ENCODE measurements at regions not wholly inside any gene's neighbourhood (a gene's known extent, or its start where the extent isn't known, plus 50 kb on each side); places are given as distances from the start of the nearest gene placed in this dataset.
"Not testable (repeated sequence)": the region's sequence is repeated elsewhere in the genome, so short reads cannot be mapped to it uniquely, and the experiment has no call there.

DNA sequence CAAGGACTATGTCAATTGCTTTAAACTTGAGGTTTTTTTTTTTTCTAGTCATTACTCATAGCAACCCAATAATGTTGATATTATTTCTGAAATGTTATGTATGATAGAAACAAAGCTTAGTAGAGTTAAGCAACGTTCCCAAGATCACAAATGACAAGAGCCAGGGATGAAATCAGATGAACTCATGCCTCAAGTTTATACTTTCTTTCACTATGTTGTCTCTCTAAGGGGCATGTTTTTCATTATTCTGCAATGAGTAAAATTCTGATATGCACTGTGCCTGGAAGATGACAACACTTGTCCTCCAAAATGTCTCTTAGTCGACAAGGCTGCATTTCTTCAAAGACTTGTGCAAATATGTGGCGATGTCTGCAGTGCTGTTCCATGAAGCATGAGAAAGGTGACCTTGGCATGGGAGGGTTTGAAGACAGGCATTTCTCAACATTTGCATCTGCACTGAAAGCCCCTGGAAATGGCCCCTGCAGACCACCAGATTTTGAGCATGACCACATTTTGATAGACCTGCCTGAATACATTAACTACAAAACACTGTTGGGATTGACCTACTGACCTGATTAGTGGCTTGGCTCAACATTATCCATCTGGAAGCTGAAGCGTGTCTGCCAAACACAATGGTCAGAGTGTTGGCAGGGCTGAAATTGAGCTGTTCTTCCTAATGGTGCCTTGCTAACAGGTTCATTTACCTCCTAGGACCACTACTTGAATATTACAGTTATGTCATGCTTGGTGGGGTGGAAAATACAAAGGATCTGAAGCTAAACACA, 1027.5 kb downstream of the CDH11 start:
- no peaks in the 10 kb centered on the region for H3K36me3 Mint-ChIP-seq (ENCODE audit: low read depth)
- no peaks in the 10 kb centered on the region for H3K27me3 Mint-ChIP-seq (ENCODE audit: low read depth)
- H3K4me1 Mint-ChIP-seq (ENCODE audit: low read depth), result no peaks in the 10 kb centered on the region
- peaks cover 13% of the 10 kb centered on the region for H3K9me3 Mint-ChIP-seq
- no peak overlapping the region for H3K27ac Mint-ChIP-seq
- no peak overlapping the region for H3K4me3 Mint-ChIP-seq

DNA sequence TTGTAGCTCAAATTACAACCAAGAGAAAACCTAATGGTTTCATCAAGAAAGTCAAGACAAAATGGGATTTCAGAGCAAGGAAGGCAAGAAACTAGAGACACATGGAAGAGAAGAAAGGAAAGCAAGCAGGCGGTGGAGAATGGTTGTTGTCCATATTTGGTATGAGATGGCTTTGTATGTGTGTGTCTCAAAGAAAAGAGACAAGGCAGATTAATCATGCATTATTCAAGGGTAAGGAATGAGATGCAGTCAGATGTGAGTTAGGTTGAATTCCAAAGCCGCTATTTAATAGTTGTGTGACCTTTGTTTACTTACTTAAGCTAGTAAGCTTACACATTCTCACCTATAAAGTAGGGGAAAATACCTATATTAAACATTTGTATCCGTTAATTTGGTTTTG, 1029.6 kb downstream of the CDH11 start:
- H3K9me3 Mint-ChIP-seq, result peaks cover 15% of the 10 kb centered on the region

DNA sequence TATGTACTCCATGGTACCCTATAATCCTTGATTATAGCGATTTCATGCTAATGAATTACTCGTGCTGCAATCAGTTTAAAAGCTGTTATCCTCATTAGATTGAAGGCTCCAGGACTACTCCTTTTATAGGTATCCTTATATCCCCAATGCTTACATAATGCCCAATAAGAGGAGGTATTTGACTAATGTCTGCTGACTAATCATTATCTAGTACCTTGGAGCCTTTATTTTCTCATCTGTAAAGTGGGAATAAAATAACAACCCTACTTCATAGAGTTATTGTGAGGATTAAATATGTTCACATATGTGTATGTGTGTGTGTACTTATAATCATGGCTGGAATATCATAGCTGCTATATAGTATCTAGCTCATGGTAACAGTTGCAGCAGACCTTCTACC, 1031.5 kb downstream of the CDH11 start:
- no peak overlapping the region for H3K4me3 Mint-ChIP-seq
- H3K27me3 Mint-ChIP-seq (ENCODE audit: low read depth), result no peaks in the 10 kb centered on the region
- no peak overlapping the region for H3K27ac Mint-ChIP-seq
- H3K36me3 Mint-ChIP-seq (ENCODE audit: low read depth), result no peaks in the 10 kb centered on the region
- H3K9me3 Mint-ChIP-seq, result peaks cover 25% of the 10 kb centered on the region
- H3K4me1 Mint-ChIP-seq (ENCODE audit: low read depth), result no peaks in the 10 kb centered on the region

More for the DNA sequence above, 1029.6 kb downstream of the CDH11 start:
- no peaks in the 10 kb centered on the region for H3K4me1 Mint-ChIP-seq (ENCODE audit: low read depth)
- H3K27ac Mint-ChIP-seq, result no peak overlapping the region
- H3K27me3 Mint-ChIP-seq (ENCODE audit: low read depth), result no peaks in the 10 kb centered on the region
- H3K36me3 Mint-ChIP-seq (ENCODE audit: low read depth), result no peaks in the 10 kb centered on the region
- no peak overlapping the region for H3K4me3 Mint-ChIP-seq

DNA sequence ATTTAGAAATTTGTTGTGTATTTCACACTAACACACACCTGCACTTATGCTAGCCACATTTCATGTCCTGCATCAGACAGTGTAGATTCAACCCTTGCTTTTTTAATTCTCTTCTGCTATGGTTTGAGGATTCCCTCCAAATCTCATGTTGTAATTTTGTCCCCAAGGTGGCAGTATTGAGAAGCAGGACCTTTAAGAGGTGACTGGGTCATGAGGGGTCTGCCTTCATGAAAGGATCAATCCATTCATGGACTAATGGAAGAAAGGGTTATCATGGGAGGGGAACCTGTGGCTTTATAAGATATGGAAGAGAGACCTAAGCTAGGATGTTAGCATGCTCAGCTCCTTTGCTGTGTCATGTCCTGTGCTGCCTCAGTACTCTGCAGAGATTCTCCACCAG, 1032.2 kb downstream of the CDH11 start:
- Mint-ChIP-seq H3K27ac (no peak overlapping the region), H3K4me3 (no peak overlapping the region), H3K4me1 (ENCODE audit: low read depth) (no peaks in the 10 kb centered on the region), H3K36me3 (ENCODE audit: low read depth) (no peaks in the 10 kb centered on the region), H3K27me3 (ENCODE audit: low read depth) (no peaks in the 10 kb centered on the region), H3K9me3 (peaks cover 26% of the 10 kb centered on the region)

DNA sequence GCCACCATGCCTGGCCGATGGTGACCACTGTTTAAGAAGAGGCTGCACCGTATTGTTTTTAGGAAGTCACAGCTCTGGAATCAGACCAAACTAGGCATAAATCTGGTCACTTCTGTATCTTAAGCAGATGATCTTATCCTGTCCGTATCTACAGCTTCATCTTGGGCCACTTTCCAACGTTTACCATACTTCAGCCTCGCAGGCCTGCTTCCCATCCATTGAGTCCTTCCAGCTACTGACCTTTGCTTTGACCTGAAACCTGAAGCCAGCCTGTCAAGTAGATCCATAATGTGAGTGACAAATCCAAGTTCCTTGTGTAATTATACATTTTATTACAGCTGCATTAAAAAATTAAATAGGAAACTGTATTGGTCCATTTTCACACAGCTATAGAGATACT, 1033.0 kb downstream of the CDH11 start:
- Mint-ChIP-seq H3K36me3 (ENCODE audit: low read depth) (no peaks in the 10 kb centered on the region), H3K9me3 (peaks cover 24% of the 10 kb centered on the region), H3K4me1 (ENCODE audit: low read depth) (no peaks in the 10 kb centered on the region), H3K4me3 (no peak overlapping the region), H3K27me3 (ENCODE audit: low read depth) (no peaks in the 10 kb centered on the region), H3K27ac (no peak overlapping the region)

DNA sequence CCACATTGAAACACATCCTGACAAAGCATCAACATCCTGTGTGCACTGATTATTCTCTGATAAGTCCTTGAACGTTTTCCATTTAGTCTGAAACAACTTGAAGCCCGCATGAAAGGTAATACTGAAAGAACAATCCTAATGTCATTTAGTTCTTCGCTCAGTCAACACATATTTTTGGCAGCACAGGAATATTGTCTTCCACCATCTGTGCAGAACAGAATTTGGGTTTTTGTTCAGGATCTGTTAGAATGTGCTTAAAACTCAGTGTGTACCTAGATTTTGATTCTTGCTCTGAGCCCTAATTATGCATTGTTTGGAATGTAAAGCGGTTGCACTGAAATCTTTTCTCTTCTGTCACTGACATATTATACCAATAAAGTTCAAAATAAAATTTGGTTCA, 1036.6 kb downstream of the CDH11 start:
- no peaks in the 10 kb centered on the region for H3K27me3 Mint-ChIP-seq (ENCODE audit: low read depth)
- no peak overlapping the region for H3K4me3 Mint-ChIP-seq
- no peaks in the 10 kb centered on the region for H3K4me1 Mint-ChIP-seq (ENCODE audit: low read depth)
- peaks cover 17% of the 10 kb centered on the region for H3K9me3 Mint-ChIP-seq
- no peak overlapping the region for H3K27ac Mint-ChIP-seq
- no peaks in the 10 kb centered on the region for H3K36me3 Mint-ChIP-seq (ENCODE audit: low read depth)

DNA sequence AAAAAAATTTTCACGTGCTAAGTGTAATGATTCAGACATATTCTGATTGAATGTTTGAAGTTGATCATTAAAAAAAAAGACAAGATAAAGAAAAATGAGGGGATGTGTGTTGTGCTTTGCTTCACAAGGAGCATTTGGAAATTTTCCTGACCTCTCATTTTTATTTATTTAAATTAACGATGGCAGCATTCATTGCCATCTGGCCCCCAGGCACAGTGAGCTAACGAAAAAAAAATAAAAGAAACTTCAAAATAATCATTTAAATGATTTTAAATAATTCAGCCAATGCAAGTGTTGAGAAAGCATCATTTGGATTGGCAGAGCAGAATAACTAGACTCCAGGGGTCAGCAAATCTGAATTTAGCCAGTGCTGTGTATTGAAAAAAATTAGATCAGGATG, 1037.2 kb downstream of the CDH11 start:
- Mint-ChIP-seq H3K27ac (no peak overlapping the region), H3K27me3 (ENCODE audit: low read depth) (no peaks in the 10 kb centered on the region), H3K9me3 (peaks cover 17% of the 10 kb centered on the region), H3K4me1 (ENCODE audit: low read depth) (no peaks in the 10 kb centered on the region), H3K36me3 (ENCODE audit: low read depth) (no peaks in the 10 kb centered on the region), H3K4me3 (no peak overlapping the region)

DNA sequence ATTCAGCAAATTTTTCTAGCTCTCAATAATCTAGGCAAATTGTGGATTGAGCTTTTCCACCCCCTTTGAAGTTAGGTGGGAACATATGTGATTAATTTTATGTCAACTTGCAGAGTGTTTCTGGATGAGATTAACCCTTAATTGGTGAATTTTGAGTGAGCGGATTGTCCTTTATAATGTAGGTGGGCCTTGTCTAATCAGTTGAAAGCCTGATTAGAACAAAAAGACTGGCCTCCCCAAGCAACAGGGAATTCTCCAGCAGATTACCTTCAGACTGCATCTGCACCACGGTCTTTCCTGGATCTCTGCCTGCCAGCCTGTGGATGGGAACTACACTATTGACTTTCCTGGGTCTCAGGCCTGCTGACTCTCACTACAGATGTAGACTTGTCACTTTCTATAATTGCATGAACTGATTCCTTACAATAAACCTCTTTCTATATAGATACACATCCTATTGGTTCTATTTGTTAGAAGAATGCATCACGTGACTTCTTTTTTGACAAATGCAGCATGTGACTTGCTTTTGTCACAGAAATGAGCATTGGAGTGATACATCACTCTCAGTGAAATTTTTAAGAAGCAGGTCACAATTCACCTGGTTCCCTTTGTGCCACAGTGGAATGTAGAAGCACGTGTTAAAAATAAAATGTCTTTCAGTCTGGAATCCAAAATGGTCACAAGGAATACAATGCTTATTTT, 1038.3 kb downstream of the CDH11 start:
- H3K36me3 Mint-ChIP-seq (ENCODE audit: low read depth), result no peaks in the 10 kb centered on the region
- H3K27me3 Mint-ChIP-seq (ENCODE audit: low read depth), result no peaks in the 10 kb centered on the region
- no peaks in the 10 kb centered on the region for H3K4me1 Mint-ChIP-seq (ENCODE audit: low read depth)
- no peak overlapping the region for H3K27ac Mint-ChIP-seq
- H3K4me3 Mint-ChIP-seq, result no peak overlapping the region
- H3K9me3 Mint-ChIP-seq, result peaks cover 17% of the 10 kb centered on the region

DNA sequence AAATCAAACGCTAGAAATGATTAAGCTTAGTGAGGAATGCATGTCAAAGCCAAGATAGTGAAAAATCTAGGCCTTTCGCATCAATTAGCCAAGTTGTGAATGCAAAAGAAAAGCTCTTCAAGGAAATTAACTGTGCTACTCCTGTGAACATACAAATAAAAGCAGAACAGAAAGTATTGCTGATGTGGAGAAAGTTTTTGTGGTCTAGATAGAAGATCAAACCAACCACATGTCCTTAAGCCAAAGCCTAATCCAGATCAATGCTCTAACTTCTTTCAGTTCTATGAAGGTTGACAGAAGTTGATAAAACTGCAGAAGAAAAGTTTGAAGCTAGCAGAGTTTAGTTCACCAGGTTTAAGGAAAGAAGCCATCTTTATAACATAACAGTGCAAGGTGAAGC, 1044.6 kb downstream of the CDH11 start:
- no peaks in the 10 kb centered on the region for H3K27me3 Mint-ChIP-seq (ENCODE audit: low read depth)
- no peak overlapping the region for H3K27ac Mint-ChIP-seq
- H3K36me3 Mint-ChIP-seq (ENCODE audit: low read depth), result no peaks in the 10 kb centered on the region
- H3K4me3 Mint-ChIP-seq, result no peak overlapping the region
- H3K4me1 Mint-ChIP-seq (ENCODE audit: low read depth), result no peaks in the 10 kb centered on the region
- peaks cover 23% of the 10 kb centered on the region for H3K9me3 Mint-ChIP-seq

DNA sequence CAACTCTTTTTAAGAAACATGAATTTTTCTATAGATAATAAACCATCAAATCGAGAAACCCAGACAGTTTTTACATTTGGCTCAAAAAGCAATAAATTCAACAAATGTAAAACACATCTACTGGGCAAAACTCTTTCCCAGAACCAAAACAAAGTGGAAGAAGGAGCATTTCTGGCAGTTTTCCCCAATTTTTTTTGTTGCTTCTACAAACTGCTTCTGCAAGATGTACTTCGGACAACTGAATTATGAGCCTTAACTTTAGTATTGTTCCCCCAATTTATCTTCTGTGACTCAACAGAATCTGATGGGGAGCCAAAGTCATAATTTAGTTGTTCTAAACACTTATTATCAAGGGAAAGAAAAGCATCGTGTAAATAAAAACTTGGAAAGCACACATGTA, 1047.2 kb downstream of the CDH11 start:
- Mint-ChIP-seq H3K4me3 (no peak overlapping the region), H3K36me3 (ENCODE audit: low read depth) (no peaks in the 10 kb centered on the region), H3K27me3 (ENCODE audit: low read depth) (no peaks in the 10 kb centered on the region), H3K9me3 (peaks cover 42% of the 10 kb centered on the region), H3K27ac (no peak overlapping the region), H3K4me1 (ENCODE audit: low read depth) (no peaks in the 10 kb centered on the region)

DNA sequence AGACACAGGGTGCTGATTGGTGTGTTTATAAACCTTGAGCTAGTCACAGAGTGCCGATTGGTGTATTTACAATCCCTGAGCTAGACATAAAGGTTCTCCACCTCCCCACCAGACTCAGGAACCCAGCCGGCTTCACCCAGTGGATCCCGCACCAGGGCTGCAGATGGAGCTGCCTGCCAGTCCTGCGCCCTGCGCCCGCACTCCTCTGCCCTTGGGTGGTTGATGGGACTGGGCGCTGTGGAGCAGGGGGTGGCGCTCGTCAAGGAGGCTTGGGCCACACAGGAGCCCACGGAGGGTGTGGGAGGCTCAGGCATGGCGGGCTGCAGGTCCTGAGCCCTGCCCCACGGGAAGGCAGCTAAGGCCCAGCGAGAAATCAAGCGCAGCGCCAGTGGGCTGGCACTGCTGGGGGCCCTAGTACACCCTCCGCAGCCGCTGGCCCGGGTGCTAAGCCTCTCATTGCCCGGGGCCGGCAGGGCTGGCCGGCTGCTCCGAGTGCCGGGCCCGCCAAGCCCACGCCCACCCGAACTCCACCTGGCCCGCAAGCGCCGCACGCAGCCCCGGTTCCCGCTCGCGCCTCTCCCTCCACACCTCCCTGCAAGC, 1049.6 kb downstream of the CDH11 start:
- not testable (repeated sequence) for H3K4me3 Mint-ChIP-seq; H3K27ac Mint-ChIP-seq; H3K4me1 Mint-ChIP-seq (ENCODE audit: low read depth); H3K27me3 Mint-ChIP-seq (ENCODE audit: low read depth); H3K36me3 Mint-ChIP-seq (ENCODE audit: low read depth)
- peaks cover 51% of the 10 kb centered on the region for H3K9me3 Mint-ChIP-seq

DNA sequence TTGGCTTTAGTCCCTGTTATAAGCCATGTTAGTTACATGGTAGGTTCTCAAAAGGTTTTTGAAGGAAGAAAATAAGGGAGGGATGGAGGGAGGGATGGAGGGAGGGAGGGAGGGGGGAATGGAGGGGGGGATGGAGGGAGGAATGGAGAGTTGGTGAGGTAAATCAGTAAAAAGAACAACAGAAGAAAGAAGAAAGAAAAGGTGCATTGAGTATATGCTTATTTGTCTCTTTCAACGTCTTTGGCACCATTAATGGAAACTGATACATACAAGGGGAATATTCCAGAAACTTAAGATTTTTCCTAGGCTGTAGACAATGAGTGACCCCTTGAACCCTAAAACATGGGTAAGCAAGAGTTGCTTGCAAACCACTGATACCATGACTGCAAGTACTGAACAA, 1056.3 kb downstream of the CDH11 start:
- no peaks in the 10 kb centered on the region for H3K27me3 Mint-ChIP-seq (ENCODE audit: low read depth)
- H3K4me3 Mint-ChIP-seq, result no peak overlapping the region
- no peaks in the 10 kb centered on the region for H3K4me1 Mint-ChIP-seq (ENCODE audit: low read depth)
- H3K9me3 Mint-ChIP-seq, result peaks cover 41% of the 10 kb centered on the region
- no peaks in the 10 kb centered on the region for H3K36me3 Mint-ChIP-seq (ENCODE audit: low read depth)
- no peak overlapping the region for H3K27ac Mint-ChIP-seq

DNA sequence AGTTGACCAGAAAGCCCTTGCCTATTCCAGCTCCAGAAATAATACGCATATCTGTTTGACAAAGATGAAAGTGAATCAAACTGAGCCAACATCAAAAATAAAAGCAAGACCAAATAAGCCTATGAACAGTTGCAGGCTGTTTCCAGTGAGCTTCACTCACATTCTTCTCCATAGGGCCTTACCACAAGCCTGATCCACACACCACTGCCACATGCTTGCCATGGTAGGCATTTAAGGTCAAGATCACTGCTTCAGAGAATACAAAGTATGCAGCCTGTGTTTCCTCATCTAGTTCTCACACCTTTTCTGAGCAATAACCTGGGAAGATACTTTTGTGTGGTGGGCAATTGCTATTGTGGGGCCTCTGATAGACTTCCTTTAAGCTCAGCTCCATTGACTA, 1060.2 kb downstream of the CDH11 start:
- Mint-ChIP-seq H3K36me3 (ENCODE audit: low read depth) (no peaks in the 10 kb centered on the region), H3K9me3 (peaks cover 27% of the 10 kb centered on the region), H3K4me1 (ENCODE audit: low read depth) (no peaks in the 10 kb centered on the region), H3K27me3 (ENCODE audit: low read depth) (no peaks in the 10 kb centered on the region), H3K27ac (no peak overlapping the region), H3K4me3 (no peak overlapping the region)

DNA sequence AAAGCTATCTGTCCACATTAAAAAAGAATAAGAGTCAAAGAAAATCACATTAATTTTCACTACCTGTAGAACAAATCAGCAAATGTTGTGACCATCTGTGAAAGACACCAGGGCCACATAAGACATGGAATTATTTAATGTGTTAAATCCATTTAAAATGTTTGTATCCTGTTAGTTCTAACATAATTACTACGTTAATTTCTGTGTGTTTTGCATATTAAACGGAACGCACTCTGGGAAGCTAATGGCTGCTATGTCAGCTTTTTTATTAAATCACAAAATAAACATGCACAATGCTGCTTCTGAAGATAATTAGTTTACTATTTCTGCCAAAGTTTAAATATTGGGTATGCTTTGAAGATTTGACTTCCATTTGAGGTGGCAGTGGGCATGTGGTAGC, 1061.2 kb downstream of the CDH11 start:
- H3K4me3 Mint-ChIP-seq, result no peak overlapping the region
- H3K27me3 Mint-ChIP-seq (ENCODE audit: low read depth), result no peaks in the 10 kb centered on the region
- no peak overlapping the region for H3K27ac Mint-ChIP-seq
- H3K36me3 Mint-ChIP-seq (ENCODE audit: low read depth), result no peaks in the 10 kb centered on the region
- H3K4me1 Mint-ChIP-seq (ENCODE audit: low read depth), result no peaks in the 10 kb centered on the region
- H3K9me3 Mint-ChIP-seq, result peaks cover 25% of the 10 kb centered on the region

DNA sequence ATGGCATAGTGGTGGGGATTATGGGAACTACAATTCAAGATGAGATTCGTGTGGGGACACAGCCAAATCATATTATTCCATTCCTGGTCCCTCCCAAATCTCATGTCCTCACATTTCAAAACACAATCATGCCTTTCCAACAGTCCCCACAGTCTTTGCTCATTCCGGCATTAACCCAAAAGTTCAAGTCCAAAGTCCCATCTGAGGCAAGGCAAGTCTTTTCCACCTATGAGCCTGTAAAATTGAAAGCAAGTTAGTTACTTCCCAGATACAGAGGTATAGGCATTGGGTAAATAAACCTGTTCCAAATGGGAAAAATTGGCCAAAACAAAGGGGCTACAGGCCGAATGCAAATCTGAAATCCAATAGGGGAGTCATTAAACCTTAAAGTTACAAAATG, 1063.2 kb downstream of the CDH11 start:
- Mint-ChIP-seq H3K27ac (no peak overlapping the region), H3K9me3 (peaks cover 13% of the 10 kb centered on the region), H3K4me1 (ENCODE audit: low read depth) (no peaks in the 10 kb centered on the region), H3K27me3 (ENCODE audit: low read depth) (no peaks in the 10 kb centered on the region), H3K4me3 (no peak overlapping the region), H3K36me3 (ENCODE audit: low read depth) (no peaks in the 10 kb centered on the region)
